GM18909 (cell line): ENCODE measurements at regions not wholly inside any gene's neighbourhood (a gene's known extent, or its start where the extent isn't known, plus 50 kb on each side); places are given as distances from the start of the nearest gene placed in this dataset.
"Not testable (repeated sequence)": the region's sequence is repeated elsewhere in the genome, so short reads cannot be mapped to it uniquely, and the experiment has no call there.

Experiments
- ATAC-seq: cut with Tn5 transposase; IDR thresholded peaks from one replicate; pipeline ENCODE4 v1.9.1; 2021; ENCODE audit warnings: mild to moderate bottlenecking; ENCODE audit not compliant: unreplicated experiment, poor library complexity

GRCh38 chr11:100409267-100409666 lies 277.8 kb upstream of the ARHGAP42 start:
- ATAC-seq: not testable (repeated sequence)

- ATAC-seq: no peak
Measured at GRCh38 chr11:100419518-100419917, 267.6 kb upstream of the ARHGAP42 start.

GRCh38 chr11:100434821-100435641 lies 252.1 kb upstream of the ARHGAP42 start:
- ATAC-seq: no peak

GRCh38 chr11:100438376-100438775 lies 248.7 kb upstream of the ARHGAP42 start:
- ATAC-seq: no peak

- no peak for ATAC-seq
Measured at GRCh38 chr11:100441086-100441485, 246.0 kb upstream of the ARHGAP42 start.

GRCh38 chr11:100442017-100442416 lies 245.1 kb upstream of the ARHGAP42 start:
- ATAC-seq: no peak

- no peak for ATAC-seq
Measured at GRCh38 chr11:100445231-100445735, 241.8 kb upstream of the ARHGAP42 start.

- ATAC-seq: not testable (repeated sequence)
Measured at GRCh38 chr11:100451801-100452460, 235.2 kb upstream of the ARHGAP42 start.

- no peak for ATAC-seq
Measured at GRCh38 chr11:100459811-100460210, 227.3 kb upstream of the ARHGAP42 start.

GRCh38 chr11:100460426-100460825 lies 226.7 kb upstream of the ARHGAP42 start:
- no peak for ATAC-seq

GRCh38 chr11:100467821-100468508 lies 219.1 kb upstream of the ARHGAP42 start:
- no peak for ATAC-seq

- ATAC-seq: no peak
Measured at GRCh38 chr11:100469835-100470234, 217.3 kb upstream of the ARHGAP42 start.

- ATAC-seq: no peak
Measured at GRCh38 chr11:100472727-100473389, 214.2 kb upstream of the ARHGAP42 start.

- ATAC-seq: no peak
Measured at GRCh38 chr11:100473390-100473740, 213.7 kb upstream of the ARHGAP42 start.

GRCh38 chr11:100484948-100485347 lies 202.1 kb upstream of the ARHGAP42 start:
- no peak for ATAC-seq

- ATAC-seq: no peak
Measured at GRCh38 chr11:100498780-100499179, 188.3 kb upstream of the ARHGAP42 start.

- ATAC-seq: no peak
Measured at GRCh38 chr11:100501450-100501849, 185.6 kb upstream of the ARHGAP42 start.

GRCh38 chr11:100512475-100512874 lies 174.6 kb upstream of the ARHGAP42 start:
- ATAC-seq: no peak

GRCh38 chr11:100515087-100515486 lies 172.0 kb upstream of the ARHGAP42 start:
- no peak for ATAC-seq

- ATAC-seq: no peak
Measured at GRCh38 chr11:100525197-100525596, 161.9 kb upstream of the ARHGAP42 start.
